Tibial artery (tissue), 4 donors: ENCODE measurements at regions not wholly inside any gene's neighbourhood (a gene's known extent, or its start where the extent isn't known, plus 50 kb on each side); places are given as distances from the start of the nearest gene placed in this dataset.
"Not testable (repeated sequence)": the region's sequence is repeated elsewhere in the genome, so short reads cannot be mapped to it uniquely, and the experiment has no call there.

Source experiments
- DNase-seq, 2 donors: peaks; one replicate each; pipeline ENCODE4 v3.0.0-alpha.2; 2019
- H3K27ac ChIP-seq, 2 donors: fragments of 200-600 bp; sonication (generic) in 1 of 2; 1 replicate in 1 of 2; 2 replicates in 1 of 2; pipeline ENCODE4 v1.5.1; 2018 to 2019; ENCODE audit warnings: mild to moderate bottlenecking in 1 of 2
- H3K27me3 ChIP-seq, 2 donors: fragments of 200-600 bp; sonication (generic) in 1 of 2; one replicate each; pipeline versions ENCODE4 v1.5.1 to v1.6.0; 2016 to 2019
- H3K36me3 ChIP-seq, 3 donors: fragments of 200-600 bp; sonication (generic) in 2 of 3; one replicate each; pipeline ENCODE4 v1.5.1; 2016 to 2019; ENCODE audit warnings: mild to moderate bottlenecking in 2 of 3
- H3K4me1 ChIP-seq, 4 donors: fragments of 200-600 bp; sonication (generic) in 2 of 4; 1 replicate in 3 of 4; 2 replicates in 1 of 4; pipeline ENCODE4 v1.5.1; 2016 to 2019
- H3K4me3 ChIP-seq, 2 donors: fragments of 200-600 bp; sonication (generic) in 1 of 2; 1 replicate in 1 of 2; 2 replicates in 1 of 2; pipeline ENCODE4 v1.5.1; 2018 to 2019; ENCODE audit warnings: mild to moderate bottlenecking in 2 of 2
- H3K9me3 ChIP-seq, 3 donors: fragments of 200-600 bp; sonication (generic) in 1 of 3; one replicate each; pipeline ENCODE4 v1.5.1; 2016 to 2019
- CTCF ChIP-seq, 2 experiments: fragments of 200-600 bp in 1 of 2; fragments of 450-650 bp in 1 of 2; IDR thresholded peaks; one replicate each; pipeline ENCODE4 v1.5.1; 2017 to 2019; ENCODE audit warnings: antibody characterized with exemption in 2 of 2, mild to moderate bottlenecking in 1 of 2, moderate library complexity in 1 of 2
- intact Hi-C: fragments of 100-400 bp; cut with DNase I; formaldehyde crosslinking; loops from one replicate; pipeline ENCODE4 v1.15.0; 2023; ENCODE audit warnings: low total_unique reads

DNA sequence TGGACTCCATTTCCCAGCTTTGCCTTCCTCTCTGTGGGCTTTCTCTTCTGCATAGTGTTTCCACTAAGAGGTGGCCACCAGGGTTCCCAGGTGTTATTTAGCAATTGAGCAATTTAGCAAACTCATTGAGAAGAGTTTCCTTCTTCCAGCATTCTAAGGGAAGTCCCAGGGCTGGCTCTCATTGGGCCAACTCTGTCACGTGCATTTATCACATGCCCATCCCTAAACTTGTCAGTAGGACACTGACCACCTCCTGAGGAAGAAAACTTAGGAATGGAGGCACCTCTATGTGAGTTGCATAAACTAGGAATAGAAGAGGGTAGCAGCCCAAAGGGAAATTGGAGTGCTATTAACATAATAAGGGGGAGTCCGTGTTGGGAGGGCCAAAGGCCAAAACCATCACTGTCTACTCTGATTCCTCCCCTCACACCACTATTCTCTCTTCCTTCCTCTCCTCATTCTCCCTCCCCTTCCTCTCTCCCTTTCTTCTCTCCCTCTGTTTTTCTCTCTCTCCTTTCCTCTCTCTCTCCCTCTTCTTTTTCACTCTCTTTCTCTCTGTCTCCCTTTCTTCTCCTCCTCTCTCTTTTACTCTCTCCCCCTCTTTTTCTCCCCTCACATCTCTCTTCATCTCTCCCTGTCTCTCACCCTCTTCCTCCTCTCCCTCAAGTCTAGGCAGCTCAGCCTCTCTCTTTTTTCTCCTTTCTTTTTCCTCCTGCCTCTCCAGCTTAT lies 213.4 kb downstream of the PALM2AKAP2 start:
- H3K27ac ChIP-seq: peak overlapping the region; percentile 46 to 74
- H3K27me3 ChIP-seq: no peaks in the 10 kb centered on the region
- TF ChIP-seq CTCF (IDR thresholded peaks at IDR 0.05): no peak
- no peak for DNase-seq
- H3K9me3 ChIP-seq: no peaks in the 10 kb centered on the region
- H3K36me3 ChIP-seq: no peaks in the 10 kb centered on the region
- intact Hi-C loops: no loop called here
- H3K4me1 ChIP-seq: peaks cover 0 to 97% (median 54%) of the 10 kb centered on the region in 4 donors
- no peak overlapping the region for H3K4me3 ChIP-seq

- Histone ChIP-seq H3K27ac (peak overlapping the region; percentile 46 to 74), H3K4me3 (no peak overlapping the region), H3K4me1 (peaks cover 0 to 89% (median 51%) of the 10 kb centered on the region in 4 donors), H3K9me3 (no peaks in the 10 kb centered on the region), H3K27me3 (no peaks in the 10 kb centered on the region), H3K36me3 (no peaks in the 10 kb centered on the region)
- TF ChIP-seq CTCF (IDR thresholded peaks at IDR 0.05): no peak
- DNase-seq: no peak
- intact Hi-C loops: no loop called here
These were observed 213.8 kb downstream of the C9orf152 start for GRCh38 chr9:109994141-109994540.

DNA sequence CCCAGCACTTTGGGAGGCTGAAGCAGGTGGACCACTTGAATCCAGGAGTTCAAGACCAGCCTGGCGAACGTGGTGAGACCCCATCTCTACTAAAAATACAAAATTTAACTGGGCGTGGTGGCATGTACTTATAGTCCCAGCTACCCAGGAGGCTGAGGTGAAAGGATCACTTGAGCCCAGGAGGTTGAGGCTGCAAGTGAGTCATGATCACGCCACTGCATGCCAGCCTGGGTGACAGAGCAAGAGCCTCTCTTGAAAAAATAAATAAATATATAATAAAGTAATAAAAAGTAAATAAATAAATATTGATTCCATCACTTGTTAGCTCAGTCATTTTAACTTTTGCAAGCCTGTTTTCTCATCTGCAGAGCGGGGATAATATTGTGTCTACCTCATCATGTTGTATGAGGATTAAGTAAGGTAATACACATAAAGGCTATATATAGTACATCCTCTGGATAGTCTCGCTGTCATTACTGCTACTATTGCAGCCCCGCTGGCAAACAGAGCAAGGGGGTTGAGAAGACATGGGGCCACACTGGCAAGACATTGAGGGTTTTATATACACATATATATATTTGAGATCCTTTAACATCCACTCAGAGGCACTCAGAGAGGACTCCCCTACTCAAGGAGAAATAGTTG lies 210.9 kb downstream of the C9orf152 start:
- Histone ChIP-seq H3K4me1 (peaks cover 0 to 62% (median 44%) of the 10 kb centered on the region in 4 donors), H3K27ac (peak overlapping the region in 1 of 2 donors; percentile 14), H3K27me3 (no peaks in the 10 kb centered on the region), H3K36me3 (no peaks in the 10 kb centered on the region), H3K9me3 (no peaks in the 10 kb centered on the region), H3K4me3 (no peak overlapping the region)
- no peak for DNase-seq
- intact Hi-C loops: no loop called here
- TF ChIP-seq CTCF (IDR thresholded peaks at IDR 0.05): no peak

GRCh38 chr9:109997682-109998081 lies 210.3 kb downstream of the C9orf152 start:
- no peak overlapping the region for H3K27ac ChIP-seq
- no peaks in the 10 kb centered on the region for H3K9me3 ChIP-seq
- H3K36me3 ChIP-seq: no peaks in the 10 kb centered on the region
- intact Hi-C loops: no loop called here
- H3K27me3 ChIP-seq: no peaks in the 10 kb centered on the region
- no peak overlapping the region for H3K4me3 ChIP-seq
- DNase-seq: no peak
- H3K4me1 ChIP-seq: peaks cover 0 to 56% (median 39%) of the 10 kb centered on the region in 4 donors
- no peak for TF ChIP-seq CTCF (IDR thresholded peaks at IDR 0.05)

DNA sequence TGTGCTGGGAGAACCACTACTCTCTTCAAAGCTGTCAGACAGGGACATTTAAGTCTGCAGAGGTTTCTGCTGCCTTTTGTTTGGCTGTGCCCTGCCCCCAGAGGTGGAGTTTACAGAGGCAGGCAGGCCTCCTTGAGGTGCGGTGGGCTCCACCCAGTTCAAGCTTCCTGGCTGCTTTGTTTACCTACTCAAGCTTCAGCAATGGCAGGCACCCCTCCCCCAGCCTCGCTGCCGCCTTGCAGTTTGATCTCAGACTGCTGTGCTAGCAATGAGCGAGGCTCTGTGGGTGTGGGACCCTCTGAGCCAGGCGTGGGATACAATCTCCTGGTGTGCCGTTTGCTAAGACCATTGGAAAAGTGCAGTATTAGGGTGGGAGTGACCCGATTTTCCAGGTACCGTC lies 202.4 kb downstream of the C9orf152 start:
- H3K36me3 ChIP-seq, DNase-seq, H3K27me3 ChIP-seq, H3K4me3 ChIP-seq, intact Hi-C loops, H3K9me3 ChIP-seq, H3K4me1 ChIP-seq, H3K27ac ChIP-seq: not testable (repeated sequence)

- Histone ChIP-seq H3K9me3 (no peaks in the 10 kb centered on the region), H3K27ac (no peak overlapping the region), H3K27me3 (no peaks in the 10 kb centered on the region), H3K36me3 (no peaks in the 10 kb centered on the region), H3K4me1 (no peaks in the 10 kb centered on the region), H3K4me3 (no peak overlapping the region)
- no peak for DNase-seq
- intact Hi-C loops: no loop called here
- TF ChIP-seq CTCF (IDR thresholded peaks at IDR 0.05): no peak
These were observed 201.3 kb downstream of the C9orf152 start for GRCh38 chr9:110006657-110007056.
